ENCODE measurements at regions not wholly inside any gene's neighbourhood (a gene's known extent, or its start where the extent isn't known, plus 50 kb on each side); places are given as distances from the start of the nearest gene placed in this dataset.
"Not testable (repeated sequence)": the region's sequence is repeated elsewhere in the genome, so short reads cannot be mapped to it uniquely, and the experiment has no call there.

DNA sequence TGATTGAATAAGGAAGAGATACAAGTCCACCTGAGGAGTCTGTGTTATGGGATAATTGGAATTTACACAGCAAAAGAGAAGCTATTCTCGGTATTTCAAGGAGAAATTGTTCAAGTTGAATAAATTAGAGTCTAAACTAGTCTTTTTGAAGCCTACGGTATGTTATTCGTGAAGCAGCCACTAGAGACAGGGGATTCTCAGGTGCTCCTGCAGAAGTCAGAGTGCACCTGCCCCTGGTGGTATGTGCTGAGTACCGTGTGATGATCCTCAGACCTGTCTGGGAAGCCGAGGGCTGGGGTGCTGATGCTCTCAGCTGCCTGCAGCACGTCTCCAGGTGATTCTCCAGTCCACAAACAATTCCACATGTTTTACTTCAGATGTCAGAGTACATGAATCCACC lies 1171.7 kb downstream of the RPIA start:
- TF ChIP-seq, protein P1, sequence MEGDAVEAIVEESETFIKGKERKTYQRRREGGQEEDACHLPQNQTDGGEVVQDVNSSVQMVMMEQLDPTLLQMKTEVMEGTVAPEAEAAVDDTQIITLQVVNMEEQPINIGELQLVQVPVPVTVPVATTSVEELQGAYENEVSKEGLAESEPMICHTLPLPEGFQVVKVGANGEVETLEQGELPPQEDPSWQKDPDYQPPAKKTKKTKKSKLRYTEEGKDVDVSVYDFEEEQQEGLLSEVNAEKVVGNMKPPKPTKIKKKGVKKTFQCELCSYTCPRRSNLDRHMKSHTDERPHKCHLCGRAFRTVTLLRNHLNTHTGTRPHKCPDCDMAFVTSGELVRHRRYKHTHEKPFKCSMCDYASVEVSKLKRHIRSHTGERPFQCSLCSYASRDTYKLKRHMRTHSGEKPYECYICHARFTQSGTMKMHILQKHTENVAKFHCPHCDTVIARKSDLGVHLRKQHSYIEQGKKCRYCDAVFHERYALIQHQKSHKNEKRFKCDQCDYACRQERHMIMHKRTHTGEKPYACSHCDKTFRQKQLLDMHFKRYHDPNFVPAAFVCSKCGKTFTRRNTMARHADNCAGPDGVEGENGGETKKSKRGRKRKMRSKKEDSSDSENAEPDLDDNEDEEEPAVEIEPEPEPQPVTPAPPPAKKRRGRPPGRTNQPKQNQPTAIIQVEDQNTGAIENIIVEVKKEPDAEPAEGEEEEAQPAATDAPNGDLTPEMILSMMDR (IDR thresholded peaks at IDR 0.05), result not testable (repeated sequence)
- not testable (repeated sequence) for TF ChIP-seq POLR2AphosphoS5, TCF7L2 (IDR thresholded peaks at IDR 0.05; ENCODE audit: low read depth, low read length)

All from Panc1 (cell line).